ENCODE measurements at regions not wholly inside any gene's neighbourhood (a gene's known extent, or its start where the extent isn't known, plus 50 kb on each side); places are given as distances from the start of the nearest gene placed in this dataset.

DNA sequence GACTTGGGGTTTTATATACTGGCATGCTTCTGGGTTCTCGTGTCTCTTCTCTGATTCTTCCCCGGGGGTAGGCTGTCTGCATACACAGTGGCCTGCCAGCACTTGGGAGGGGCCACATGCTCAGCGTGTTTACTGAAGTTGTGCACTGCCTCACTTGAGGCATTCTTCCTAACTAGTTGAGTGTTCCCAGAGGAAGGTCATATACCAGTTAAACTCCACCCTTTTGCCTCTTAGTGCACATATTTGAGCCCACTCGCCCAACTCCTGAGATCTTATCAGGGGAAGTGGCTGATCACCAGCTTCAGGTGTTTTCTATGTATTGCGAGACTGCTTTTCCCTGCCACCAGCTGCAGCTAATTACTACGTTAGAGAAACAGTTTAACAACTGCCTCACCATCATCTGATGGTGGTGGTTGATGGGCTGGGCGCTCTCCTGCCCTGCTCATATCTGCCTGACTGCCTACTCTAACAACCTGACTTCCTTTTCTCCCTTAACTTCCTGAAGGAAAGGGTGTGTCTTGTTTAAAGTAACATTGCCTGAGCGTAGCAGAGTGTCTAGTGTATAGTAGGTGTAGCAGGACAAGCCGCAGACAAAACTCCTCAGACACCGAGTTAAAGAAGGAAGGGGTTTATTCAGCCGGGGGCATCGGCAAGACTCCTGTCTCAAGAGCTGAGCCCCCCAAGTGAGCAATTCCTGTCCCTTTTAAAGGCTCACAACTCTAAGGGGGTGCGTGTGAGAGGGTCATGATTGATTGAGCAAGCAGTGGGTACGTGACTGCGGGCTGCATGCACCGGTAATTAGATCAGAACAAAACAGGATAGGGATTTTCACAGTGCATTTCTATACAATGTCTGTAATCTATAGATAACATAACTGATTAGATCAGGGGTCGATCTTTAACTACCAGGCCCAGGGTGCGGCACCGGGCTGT is 60.1 kb upstream of the CLINT1 start:
- RAD21 ChIA-PET (ENCODE audit: unreplicated experiment): interaction anchor here (0.6 to 8.7 kb wide), 12 partner anchors 30 to 645 kb away, joined by 3 to 66 read pairs (median 6); partner anchors contain the start of gene CLINT1
- FAIRE-seq (no peak), ATAC-seq (peak; percentile 67), DNase-seq (ENCODE audit: low read depth, low spot score) (no peak)
- Histone ChIP-seq H3K9ac (ENCODE audit: control insufficient read depth, insufficient read depth, low read length) (no peak overlapping the region), H3K4me3 (no peak overlapping the region), H2AFZ (ENCODE audit: control insufficient read depth, low read depth, low read length) (no peak overlapping the region), H3K36me3 (ENCODE audit: control insufficient read depth in 2 of 2, insufficient read depth in 2 of 2, low read length in 1 of 2) (no peaks in the 10 kb centered on the region), H3K79me2 (ENCODE audit: control insufficient read depth, insufficient read depth, low read length) (no peaks in the 10 kb centered on the region), H4K20me1 (ENCODE audit: control insufficient read depth, insufficient read depth) (no peaks in the 10 kb centered on the region), H3K27me3 (replicated peaks in 1 of 2; ENCODE audit: control insufficient read depth in 2 of 2, insufficient read depth in 2 of 2, low read length in 1 of 2) (no peaks in the 10 kb centered on the region), H3K9me3 (replicated peaks; ENCODE audit: control insufficient read depth, insufficient read depth, low read length) (no peaks in the 10 kb centered on the region), H3K27ac (ENCODE audit: control insufficient read depth, insufficient read depth) (no peak overlapping the region), H3K4me1 (ENCODE audit: control insufficient read depth, insufficient read depth, low read length) (no peaks in the 10 kb centered on the region), H3K4me2 (ENCODE audit: control insufficient read depth, insufficient read depth) (no peak overlapping the region)
- POLR2A ChIA-PET: interaction anchor here (0.6 to 1.4 kb wide), 2 partner anchors 46 to 67 kb away, joined by 3 to 4 read pairs; no protein-coding TSS in a partner anchor
- TF ChIP-seq, protein P1, sequence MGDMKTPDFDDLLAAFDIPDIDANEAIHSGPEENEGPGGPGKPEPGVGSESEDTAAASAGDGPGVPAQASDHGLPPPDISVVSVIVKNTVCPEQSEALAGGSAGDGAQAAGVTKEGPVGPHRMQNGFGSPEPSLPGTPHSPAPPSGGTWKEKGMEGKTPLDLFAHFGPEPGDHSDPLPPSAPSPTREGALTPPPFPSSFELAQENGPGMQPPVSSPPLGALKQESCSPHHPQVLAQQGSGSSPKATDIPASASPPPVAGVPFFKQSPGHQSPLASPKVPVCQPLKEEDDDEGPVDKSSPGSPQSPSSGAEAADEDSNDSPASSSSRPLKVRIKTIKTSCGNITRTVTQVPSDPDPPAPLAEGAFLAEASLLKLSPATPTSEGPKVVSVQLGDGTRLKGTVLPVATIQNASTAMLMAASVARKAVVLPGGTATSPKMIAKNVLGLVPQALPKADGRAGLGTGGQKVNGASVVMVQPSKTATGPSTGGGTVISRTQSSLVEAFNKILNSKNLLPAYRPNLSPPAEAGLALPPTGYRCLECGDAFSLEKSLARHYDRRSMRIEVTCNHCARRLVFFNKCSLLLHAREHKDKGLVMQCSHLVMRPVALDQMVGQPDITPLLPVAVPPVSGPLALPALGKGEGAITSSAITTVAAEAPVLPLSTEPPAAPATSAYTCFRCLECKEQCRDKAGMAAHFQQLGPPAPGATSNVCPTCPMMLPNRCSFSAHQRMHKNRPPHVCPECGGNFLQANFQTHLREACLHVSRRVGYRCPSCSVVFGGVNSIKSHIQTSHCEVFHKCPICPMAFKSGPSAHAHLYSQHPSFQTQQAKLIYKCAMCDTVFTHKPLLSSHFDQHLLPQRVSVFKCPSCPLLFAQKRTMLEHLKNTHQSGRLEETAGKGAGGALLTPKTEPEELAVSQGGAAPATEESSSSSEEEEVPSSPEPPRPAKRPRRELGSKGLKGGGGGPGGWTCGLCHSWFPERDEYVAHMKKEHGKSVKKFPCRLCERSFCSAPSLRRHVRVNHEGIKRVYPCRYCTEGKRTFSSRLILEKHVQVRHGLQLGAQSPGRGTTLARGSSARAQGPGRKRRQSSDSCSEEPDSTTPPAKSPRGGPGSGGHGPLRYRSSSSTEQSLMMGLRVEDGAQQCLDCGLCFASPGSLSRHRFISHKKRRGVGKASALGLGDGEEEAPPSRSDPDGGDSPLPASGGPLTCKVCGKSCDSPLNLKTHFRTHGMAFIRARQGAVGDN (IDR thresholded peaks at IDR 0.05): peak; percentile 33; the same call in 1 of the 2 replicates
- TF ChIP-seq POU2F2 (IDR thresholded peaks at IDR 0.05; ENCODE audit: borderline replicate concordance, low read depth, low read length) (no peak), DPF2 (IDR thresholded peaks at IDR 0.05) (peak; percentile 47; the same call in 1 of the 2 replicates), IKZF2 (IDR thresholded peaks at IDR 0.05) (0 out of 4 replicates have a peak, but pooled peaks of 1 of the 2 experiments have one; percentile 24), BRCA1 (IDR thresholded peaks at IDR 0.05; ENCODE audit: low read depth, low read length) (no peak), MTA2 (IDR thresholded peaks at IDR 0.05; ENCODE audit: low read depth) (peak; percentile 37; the same call in 1 of the 2 replicates), IKZF1 (conservative IDR thresholded peaks at IDR 0.05) (peak; percentile 54; the same call in 1 of the 2 replicates), TCF12 (IDR thresholded peaks at IDR 0.05; ENCODE audit: low read depth, low read length) (peak; percentile 42; the same call in 1 of the 2 replicates), POLR2AphosphoS2 (IDR thresholded peaks at IDR 0.05; ENCODE audit: low read depth, low read length) (no peak)
- TF ChIP-seq, protein P2, sequence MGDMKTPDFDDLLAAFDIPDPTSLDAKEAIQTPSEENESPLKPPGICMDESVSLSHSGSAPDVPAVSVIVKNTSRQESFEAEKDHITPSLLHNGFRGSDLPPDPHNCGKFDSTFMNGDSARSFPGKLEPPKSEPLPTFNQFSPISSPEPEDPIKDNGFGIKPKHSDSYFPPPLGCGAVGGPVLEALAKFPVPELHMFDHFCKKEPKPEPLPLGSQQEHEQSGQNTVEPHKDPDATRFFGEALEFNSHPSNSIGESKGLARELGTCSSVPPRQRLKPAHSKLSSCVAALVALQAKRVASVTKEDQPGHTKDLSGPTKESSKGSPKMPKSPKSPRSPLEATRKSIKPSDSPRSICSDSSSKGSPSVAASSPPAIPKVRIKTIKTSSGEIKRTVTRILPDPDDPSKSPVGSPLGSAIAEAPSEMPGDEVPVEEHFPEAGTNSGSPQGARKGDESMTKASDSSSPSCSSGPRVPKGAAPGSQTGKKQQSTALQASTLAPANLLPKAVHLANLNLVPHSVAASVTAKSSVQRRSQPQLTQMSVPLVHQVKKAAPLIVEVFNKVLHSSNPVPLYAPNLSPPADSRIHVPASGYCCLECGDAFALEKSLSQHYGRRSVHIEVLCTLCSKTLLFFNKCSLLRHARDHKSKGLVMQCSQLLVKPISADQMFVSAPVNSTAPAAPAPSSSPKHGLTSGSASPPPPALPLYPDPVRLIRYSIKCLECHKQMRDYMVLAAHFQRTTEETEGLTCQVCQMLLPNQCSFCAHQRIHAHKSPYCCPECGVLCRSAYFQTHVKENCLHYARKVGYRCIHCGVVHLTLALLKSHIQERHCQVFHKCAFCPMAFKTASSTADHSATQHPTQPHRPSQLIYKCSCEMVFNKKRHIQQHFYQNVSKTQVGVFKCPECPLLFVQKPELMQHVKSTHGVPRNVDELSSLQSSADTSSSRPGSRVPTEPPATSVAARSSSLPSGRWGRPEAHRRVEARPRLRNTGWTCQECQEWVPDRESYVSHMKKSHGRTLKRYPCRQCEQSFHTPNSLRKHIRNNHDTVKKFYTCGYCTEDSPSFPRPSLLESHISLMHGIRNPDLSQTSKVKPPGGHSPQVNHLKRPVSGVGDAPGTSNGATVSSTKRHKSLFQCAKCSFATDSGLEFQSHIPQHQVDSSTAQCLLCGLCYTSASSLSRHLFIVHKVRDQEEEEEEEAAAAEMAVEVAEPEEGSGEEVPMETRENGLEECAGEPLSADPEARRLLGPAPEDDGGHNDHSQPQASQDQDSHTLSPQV (IDR thresholded peaks at IDR 0.05): 0 out of 2 replicates have a peak, but pooled peaks have one; percentile 6
- BruUV-seq (replicated peaks): TSS peak; percentile 97
- intact Hi-C loops (cut with micrococcal nuclease; ENCODE audit: unreplicated experiment) (loop anchor here (1.0 to 2.0 kb wide), 5 partner anchors 30 to 103 kb away; no protein-coding TSS in a partner anchor), in situ Hi-C loops (cut with MboI) (loop anchor here (5.0 kb wide), 2 partner anchors 62 to 97 kb away; partner anchors contain the start of gene CLINT1)
- SMC1A ChIA-PET (ENCODE audit: uncharacterized antibody, unreplicated experiment): interaction anchor here (0.6 to 9.0 kb wide), 13 partner anchors 10 to 471 kb away, joined by 3 to 150 read pairs (median 6); partner anchors contain the start of gene CLINT1
- CTCF ChIA-PET: interaction anchor here (0.7 to 9.1 kb wide), 19 partner anchors 8 to 157 kb away, joined by 3 to 166 read pairs (median 5); partner anchors contain the start of gene CLINT1
- WGBS (ENCODE audit: insufficient coverage, insufficient replicate concordance, low lambda C conversion rate, missing lambda C conversion rate): 31% methylated on average over 19 of the region's 19 CpGs
